Mesenchymal stem cell (in vitro differentiated cells and primary cell): ENCODE measurements at regions not wholly inside any gene's neighbourhood (a gene's known extent, or its start where the extent isn't known, plus 50 kb on each side); places are given as distances from the start of the nearest gene placed in this dataset.

Experiments used
- DNase-seq: peaks from one replicate; pipeline ENCODE4 v3.0.0-alpha.2; 2013
- H2AFZ ChIP-seq: one replicate; pipeline ENCODE4 v1.6.1; 2013; ENCODE audit warnings: low read depth, mild to moderate bottlenecking, control low read depth, inconsistent platforms, low read length, moderate library complexity
- H2AK5ac ChIP-seq: 2 replicates; pipeline ENCODE4 v1.6.1; 2013; ENCODE audit warnings: low read length, moderate library complexity, mild to moderate bottlenecking, inconsistent platforms; ENCODE audit not compliant: severe bottlenecking
- H2BK120ac ChIP-seq: one replicate; pipeline ENCODE4 v1.6.1; 2013; ENCODE audit warnings: low read depth, mild to moderate bottlenecking, inconsistent platforms, low read length, moderate library complexity
- H2BK12ac ChIP-seq, 2 experiments: one replicate each; pipeline ENCODE4 v1.6.1; 2013; ENCODE audit warnings: inconsistent platforms in 2 of 2, low read length in 2 of 2, mild to moderate bottlenecking in 2 of 2, moderate library complexity in 2 of 2, control low read depth in 1 of 2
- H2BK15ac ChIP-seq: one replicate; pipeline ENCODE4 v1.6.1; 2013; ENCODE audit warnings: mild to moderate bottlenecking, low read depth, inconsistent platforms; ENCODE audit not compliant: poor library complexity, severe bottlenecking
- H2BK5ac ChIP-seq: 2 replicates; pipeline ENCODE4 v1.6.1; 2013; ENCODE audit warnings: low read depth, mild to moderate bottlenecking, low read length, control low read depth, inconsistent platforms; ENCODE audit not compliant: poor library complexity, severe bottlenecking
- H3K14ac ChIP-seq, 2 experiments: one replicate each; pipeline ENCODE4 v1.6.1; 2013; ENCODE audit warnings: inconsistent platforms in 2 of 2, low read length in 2 of 2, control low read depth in 1 of 2, mild to moderate bottlenecking in 1 of 2, moderate library complexity in 1 of 2
- H3K18ac ChIP-seq, 2 experiments: one replicate each; pipeline ENCODE4 v1.6.1; 2013; ENCODE audit warnings: inconsistent platforms in 2 of 2, low read length in 2 of 2, control low read depth in 1 of 2, low read depth in 1 of 2, mild to moderate bottlenecking in 1 of 2
- H3K23ac ChIP-seq, 2 experiments: one replicate each; pipeline ENCODE4 v1.6.1; 2013; ENCODE audit warnings: inconsistent platforms in 2 of 2, low read length in 2 of 2, mild to moderate bottlenecking in 2 of 2, moderate library complexity in 2 of 2, control low read depth in 1 of 2
- H3K27ac ChIP-seq: 2 replicates; pipeline ENCODE4 v1.5.1; 2013; ENCODE audit warnings: mild to moderate bottlenecking, moderate library complexity, low read length, control low read depth, inconsistent platforms; ENCODE audit not compliant: poor library complexity, severe bottlenecking
- H3K27me3 ChIP-seq, 2 experiments: 2 replicates each; pipeline versions ENCODE4 v1.6.1 to v1.7.0; 2013; ENCODE audit warnings: low read length in 2 of 2, mild to moderate bottlenecking in 2 of 2, moderate library complexity in 2 of 2, control low read depth in 1 of 2, inconsistent platforms in 1 of 2; ENCODE audit not compliant: control insufficient read depth in 1 of 2, insufficient read depth in 1 of 2
- H3K36me3 ChIP-seq, 2 experiments: 2 replicates each; pipeline versions ENCODE4 v1.6.1 to v1.7.0; 2013; ENCODE audit warnings: low read length in 2 of 2, control low read depth in 1 of 2, inconsistent platforms in 1 of 2, low read depth in 1 of 2, mild to moderate bottlenecking in 1 of 2; ENCODE audit not compliant: insufficient read depth in 2 of 2, control insufficient read depth in 1 of 2
- H3K4ac ChIP-seq, 2 experiments: one replicate each; pipeline ENCODE4 v1.6.1; 2013; ENCODE audit warnings: inconsistent platforms in 2 of 2, low read length in 2 of 2, mild to moderate bottlenecking in 2 of 2, moderate library complexity in 2 of 2, control low read depth in 1 of 2, low read depth in 1 of 2
- H3K4me1 ChIP-seq: 2 replicates; pipeline ENCODE4 v1.6.1; 2013; ENCODE audit warnings: low read depth, low read length, control low read depth; ENCODE audit not compliant: control insufficient read depth, insufficient read depth
- H3K4me2 ChIP-seq: 2 replicates; pipeline ENCODE4 v1.6.1; 2013; ENCODE audit warnings: low read length, mild to moderate bottlenecking, inconsistent platforms; ENCODE audit not compliant: poor library complexity, severe bottlenecking
- H3K4me3 ChIP-seq, 2 experiments: 2 replicates each; pipeline versions ENCODE4 v1.5.1 to v1.7.0; 2013; ENCODE audit warnings: low read length in 2 of 2, mild to moderate bottlenecking in 2 of 2, control low read depth in 1 of 2, low read depth in 1 of 2; ENCODE audit not compliant: insufficient read depth in 1 of 2
- H3K79me1 ChIP-seq: replicated peaks from 2 replicates; pipeline ENCODE4 v1.6.1; 2013; ENCODE audit warnings: mild to moderate bottlenecking, control low read depth, low read length, inconsistent platforms; ENCODE audit not compliant: poor library complexity, severe bottlenecking
- H3K9ac ChIP-seq: 2 replicates; pipeline ENCODE4 v1.7.0; 2013; ENCODE audit warnings: mild to moderate bottlenecking, low read length, moderate library complexity
- H3K9me3 ChIP-seq: 2 replicates; pipeline ENCODE4 v1.7.0; 2013; ENCODE audit warnings: mild to moderate bottlenecking, low read length; ENCODE audit not compliant: control insufficient read depth
- H4K8ac ChIP-seq: one replicate; pipeline ENCODE4 v1.6.1; 2013; ENCODE audit warnings: inconsistent platforms, mild to moderate bottlenecking, low read length, moderate library complexity
- H4K91ac ChIP-seq: one replicate; pipeline ENCODE4 v1.6.1; 2013; ENCODE audit warnings: mild to moderate bottlenecking, low read length, inconsistent platforms
- WGBS: methylation state at CpG from one replicate; pipeline ENCODE4 v1.1.7; 2013; ENCODE audit warnings: mixed read lengths; 5-methylcytosine and 5-hydroxymethylcytosine counted together

DNA sequence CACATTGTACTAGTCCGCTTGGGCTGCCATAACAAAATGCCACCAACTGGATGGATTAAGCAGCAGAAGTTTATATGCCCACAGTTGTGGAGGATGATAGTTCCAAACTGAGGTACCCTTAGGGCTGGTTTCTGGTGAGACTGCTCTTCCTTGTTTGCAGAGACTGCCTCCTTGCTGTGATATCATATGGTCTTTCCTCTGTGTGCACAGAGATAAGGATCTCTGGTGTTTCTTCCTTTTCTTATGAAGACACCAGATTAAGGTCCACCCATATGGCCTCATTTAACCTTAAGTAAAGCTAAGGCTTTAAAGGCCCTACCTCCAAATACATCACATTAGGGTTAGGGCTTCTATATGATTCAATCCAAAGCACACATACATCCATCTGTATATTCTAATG lies 738.2 kb upstream of the GCFC2 start:
- Histone ChIP-seq H3K23ac (no peak overlapping the region), H2BK12ac (no peak overlapping the region), H3K79me1 (no peaks in the 10 kb centered on the region), H4K91ac (no peak overlapping the region), H3K18ac (no peak overlapping the region), H3K27ac (no peak overlapping the region), H3K4me1 (no peaks in the 10 kb centered on the region), H2BK120ac (no peak overlapping the region), H2AK5ac (no peak overlapping the region), H2BK15ac (no peak overlapping the region), H3K36me3 (no peaks in the 10 kb centered on the region), H3K14ac (no peak overlapping the region), H2BK5ac (no peak overlapping the region), H3K4ac (no peak overlapping the region), H2AFZ (no peak overlapping the region), H3K9ac (no peak overlapping the region), H3K27me3 (no peaks in the 10 kb centered on the region), H3K4me2 (no peak overlapping the region), H3K4me3 (no peak overlapping the region), H3K9me3 (no peaks in the 10 kb centered on the region), H4K8ac (no peak overlapping the region)
- DNase-seq, result no peak
- WGBS, result 100% methylated on average over 1 of the region's 1 CpG

DNA sequence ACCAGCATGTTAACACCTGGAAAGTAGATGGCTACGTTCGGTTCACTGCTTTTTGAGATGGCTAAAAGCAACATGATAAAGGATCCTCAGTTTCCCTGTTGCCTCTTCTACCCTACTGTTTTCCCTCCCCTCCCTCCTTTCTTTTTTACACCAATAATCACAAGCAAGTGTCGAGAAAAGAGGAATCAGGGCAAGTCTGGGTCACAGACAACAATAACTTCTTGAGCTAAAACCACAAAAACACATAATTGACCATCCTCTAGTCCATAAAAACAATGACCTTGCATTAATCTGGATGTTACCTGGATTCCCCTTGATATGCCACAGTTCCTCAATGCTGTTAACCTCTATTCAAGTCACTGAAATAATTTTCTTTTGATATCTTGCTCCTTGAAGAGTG lies 736.6 kb upstream of the GCFC2 start:
- Histone ChIP-seq H3K4me1 (no peaks in the 10 kb centered on the region), H2BK5ac (no peak overlapping the region), H3K4ac (no peak overlapping the region), H3K36me3 (no peaks in the 10 kb centered on the region), H3K18ac (no peak overlapping the region), H4K8ac (no peak overlapping the region), H3K14ac (no peak overlapping the region), H3K9me3 (no peaks in the 10 kb centered on the region), H2AFZ (no peak overlapping the region), H3K9ac (no peak overlapping the region), H3K27ac (no peak overlapping the region), H2BK15ac (no peak overlapping the region), H3K27me3 (no peaks in the 10 kb centered on the region), H4K91ac (no peak overlapping the region), H3K79me1 (no peaks in the 10 kb centered on the region), H3K4me3 (no peak overlapping the region), H2AK5ac (no peak overlapping the region), H3K4me2 (no peak overlapping the region), H2BK120ac (no peak overlapping the region), H2BK12ac (no peak overlapping the region), H3K23ac (no peak overlapping the region)
- no peak for DNase-seq
- 93% methylated on average over 3 of the region's 3 CpGs for WGBS

DNA sequence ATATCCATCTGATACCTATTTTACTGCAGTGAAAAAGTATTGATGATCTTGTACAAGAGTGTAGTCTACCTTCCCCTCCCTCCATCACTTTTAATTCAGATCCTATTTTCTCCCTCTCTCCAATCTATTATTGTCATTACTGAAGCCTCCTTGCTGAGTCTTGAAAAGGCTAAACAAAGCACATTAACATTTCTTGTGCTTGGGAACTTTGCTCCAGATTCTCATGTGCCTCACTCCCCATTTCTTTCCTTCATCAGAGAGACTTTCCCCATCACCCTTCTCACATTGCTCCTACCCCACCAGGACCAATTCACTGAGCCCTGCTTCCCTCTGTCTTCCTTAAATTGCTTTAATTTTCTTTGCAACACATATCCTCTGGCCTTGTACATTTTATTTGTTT lies 736.2 kb upstream of the GCFC2 start:
- H3K18ac ChIP-seq, result no peak overlapping the region
- H3K27me3 ChIP-seq, result no peaks in the 10 kb centered on the region
- H3K27ac ChIP-seq, result no peak overlapping the region
- no peak overlapping the region for H2BK12ac ChIP-seq
- H2BK5ac ChIP-seq, result no peak overlapping the region
- no peak overlapping the region for H3K4ac ChIP-seq
- no peak overlapping the region for H3K23ac ChIP-seq
- DNase-seq, result no peak
- no peaks in the 10 kb centered on the region for H3K9me3 ChIP-seq
- no peaks in the 10 kb centered on the region for H3K79me1 ChIP-seq
- no peak overlapping the region for H2AK5ac ChIP-seq
- no peaks in the 10 kb centered on the region for H3K4me1 ChIP-seq
- no peak overlapping the region for H2BK15ac ChIP-seq
- H3K36me3 ChIP-seq, result no peaks in the 10 kb centered on the region
- H3K4me3 ChIP-seq, result no peak overlapping the region
- H3K4me2 ChIP-seq, result no peak overlapping the region
- no peak overlapping the region for H2AFZ ChIP-seq
- no peak overlapping the region for H3K14ac ChIP-seq
- no peak overlapping the region for H2BK120ac ChIP-seq
- H4K8ac ChIP-seq, result no peak overlapping the region
- H4K91ac ChIP-seq, result no peak overlapping the region
- no peak overlapping the region for H3K9ac ChIP-seq

DNA sequence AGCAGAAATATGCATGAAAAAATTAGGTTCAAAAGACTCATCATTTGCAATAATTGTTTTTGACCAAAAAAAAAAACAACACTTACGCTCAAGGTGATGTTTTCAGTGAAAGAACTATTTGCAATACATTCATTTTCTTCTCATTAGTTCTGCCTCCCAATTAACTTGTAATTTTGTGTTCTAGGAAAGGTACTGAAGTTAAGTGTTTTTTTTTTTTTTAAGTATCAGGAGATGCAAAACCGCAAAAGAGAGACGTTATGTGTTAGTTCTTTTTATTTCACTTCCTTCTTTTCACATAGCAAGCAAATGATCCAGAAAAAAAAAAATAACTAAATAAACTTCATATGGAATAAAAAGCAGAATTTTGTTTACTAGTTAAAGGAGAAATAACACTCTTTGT lies 735.2 kb upstream of the GCFC2 start:
- Histone ChIP-seq H3K9me3 (no peaks in the 10 kb centered on the region), H4K8ac (no peak overlapping the region), H2BK120ac (no peak overlapping the region), H3K27ac (no peak overlapping the region), H3K27me3 (no peaks in the 10 kb centered on the region), H3K9ac (no peak overlapping the region), H2BK15ac (no peak overlapping the region), H3K4me3 (no peak overlapping the region), H3K4me1 (no peaks in the 10 kb centered on the region), H3K4ac (no peak overlapping the region), H3K18ac (no peak overlapping the region), H2AFZ (no peak overlapping the region), H2AK5ac (no peak overlapping the region), H3K79me1 (no peaks in the 10 kb centered on the region), H4K91ac (no peak overlapping the region), H3K36me3 (no peaks in the 10 kb centered on the region), H3K23ac (no peak overlapping the region), H3K14ac (no peak overlapping the region), H2BK12ac (no peak overlapping the region), H2BK5ac (no peak overlapping the region), H3K4me2 (no peak overlapping the region)
- WGBS, result no CpG with 5 or more reads among the region's 3 CpGs
- no peak for DNase-seq
